K562 (cell line): ENCODE measurements at regions not wholly inside any gene's neighbourhood (a gene's known extent, or its start where the extent isn't known, plus 50 kb on each side); places are given as distances from the start of the nearest gene placed in this dataset.

Source experiments
- ATAC-seq: fragments of 200-7000 bp; cut with Tn5 transposase; 3 replicates; pipeline ENCODE4 v1.9.1; 2020; ENCODE audit warnings: moderate library complexity
- BruUV-seq: library from RNA; stranded (reverse); fragments of 400-500 nt; replicated peaks from 2 replicates; lab custom pipeline; 2021; lab: Mats Ljungman, UMichigan
- CTCF ChIA-PET: fragments of 300-600 bp; formaldehyde crosslinking; extraction: SDS; loops from one replicate; lab custom pipeline; 2021; ENCODE audit warnings: low intra/inter-chr PET ratio; lab: Yijun Ruan, JAX
- POLR2A ChIA-PET: fragments of 300-600, 350-650 bp; sonication (Branson Sonifier 250); formaldehyde crosslinking; extraction: SDS; loops from one replicate; lab custom pipeline; 2021; ENCODE audit warnings: antibody characterized with exemption, inconsistent platforms; lab: Yijun Ruan, JAX
- DNase-seq, 4 experiments: peaks; one replicate each; pipeline versions ENCODE4 v3.0.0 to v3.0.0-alpha.2; 2011 to 2018; ENCODE audit warnings: low spot score in 3 of 4, mixed read lengths in 3 of 4; ENCODE audit errors: extremely low read depth in 1 of 4
- FAIRE-seq: peaks from 2 replicates; lab custom pipeline; 2011; peaks lifted over from hg19 to GRCh38; lab: Jason Lieb, UNC
- H2AFZ ChIP-seq: 2 replicates; pipeline ENCODE4 v1.6.0; 2011; ENCODE audit warnings: low read depth, low read length, control low read depth, inconsistent platforms
- H3K27ac ChIP-seq: fragments of 200-600 bp; 3 replicates; pipeline ENCODE4 v1.8.0; 2011; ENCODE audit warnings: low read depth, mild to moderate bottlenecking, control low read depth, inconsistent platforms, low read length, moderate library complexity, mixed read lengths; ENCODE audit errors: extremely low read depth
- H3K27me3 ChIP-seq, 2 experiments: fragments of 300-600 bp in 1 of 2; 2 replicates in 1 of 2; 3 replicates in 1 of 2; pipeline versions ENCODE4 v1.6.0 to v1.8.0; 2011; ENCODE audit warnings: inconsistent platforms in 2 of 2, low read length in 2 of 2, mild to moderate bottlenecking in 1 of 2, mixed read lengths in 1 of 2, moderate library complexity in 1 of 2; ENCODE audit not compliant: control insufficient read depth in 2 of 2, insufficient read depth in 2 of 2
- H3K36me3 ChIP-seq: fragments of 300-600 bp; 3 replicates; pipeline ENCODE4 v1.8.0; 2011; ENCODE audit warnings: mild to moderate bottlenecking, low read length, inconsistent platforms; ENCODE audit not compliant: control insufficient read depth, insufficient read depth
- H3K4me1 ChIP-seq, 2 experiments: fragments of 200-600 bp in 1 of 2; replicated peaks in 1 of 2; 2 replicates in 1 of 2; 3 replicates in 1 of 2; pipeline versions ENCODE4 v1.5.1 to v1.8.0; 2011; ENCODE audit warnings: inconsistent platforms in 2 of 2, low read length in 2 of 2, mild to moderate bottlenecking in 1 of 2, mixed read lengths in 1 of 2, moderate library complexity in 1 of 2; ENCODE audit not compliant: control insufficient read depth in 2 of 2, insufficient read depth in 2 of 2
- H3K4me2 ChIP-seq: 2 replicates; pipeline ENCODE4 v1.6.1; 2011; ENCODE audit warnings: low read length, control low read depth, inconsistent platforms, mixed read lengths; ENCODE audit not compliant: insufficient read depth
- H3K4me3 ChIP-seq: fragments of 200-600 bp; sonication (generic), shearing (Covaris generic); 2 replicates; pipeline ENCODE4 v1.5.1; 2016; ENCODE audit warnings: control low read depth, inconsistent platforms
- H3K79me2 ChIP-seq: fragments of 200-600 bp; 3 replicates; pipeline ENCODE4 v1.8.0; 2011; ENCODE audit warnings: low read length, inconsistent platforms; ENCODE audit not compliant: control insufficient read depth, insufficient read depth
- H3K9ac ChIP-seq, 2 experiments: 2 replicates each; pipeline versions ENCODE4 v1.6.0 to v1.6.1; 2011; ENCODE audit warnings: low read depth in 2 of 2, low read length in 2 of 2, control low read depth in 1 of 2, inconsistent platforms in 1 of 2, mild to moderate bottlenecking in 1 of 2, mixed read lengths in 1 of 2; ENCODE audit not compliant: insufficient read depth in 1 of 2
- H3K9me1 ChIP-seq: one replicate; pipeline ENCODE4 v1.6.0; 2011; ENCODE audit warnings: inconsistent platforms, mild to moderate bottlenecking, low read length, moderate library complexity; ENCODE audit not compliant: control insufficient read depth, insufficient read depth
- H3K9me3 ChIP-seq: replicated peaks from 2 replicates; pipeline ENCODE4 v1.5.1; 2011; ENCODE audit warnings: low read depth, low read length, inconsistent platforms; ENCODE audit not compliant: control insufficient read depth, insufficient read depth
- H4K20me1 ChIP-seq: replicated peaks from 2 replicates; pipeline ENCODE4 v1.6.1; 2011; ENCODE audit warnings: low read length, inconsistent platforms, mixed read lengths; ENCODE audit not compliant: control insufficient read depth, insufficient read depth
- CBX1 ChIP-seq: sonication (generic); IDR thresholded peaks from 2 replicates; pipeline ENCODE4 v1.6.1; 2016; ENCODE audit warnings: antibody characterized with exemption, low read depth, mild to moderate bottlenecking
- CHD1 ChIP-seq: fragments of 200-600 bp; sonication (generic); IDR thresholded peaks from one replicate; pipeline ENCODE4 v1.6.1; 2012; ENCODE audit warnings: mild to moderate bottlenecking, moderate library complexity, low read length, inconsistent platforms
- E2F8 ChIP-seq: fragments of 450-650 bp; IDR thresholded peaks from 2 replicates; pipeline ENCODE4 v1.7.1; 2018; ENCODE audit warnings: mild to moderate bottlenecking, low read depth; ENCODE audit not compliant: partially characterized antibody
- GMEB1 ChIP-seq: fragments of 250-450 bp; sonication (Bioruptor Pico); IDR thresholded peaks from 2 replicates; pipeline ENCODE4 v1.4.0; 2020; ENCODE audit warnings: mild to moderate bottlenecking
- GTF2F1 ChIP-seq: IDR thresholded peaks from 2 replicates; pipeline ENCODE4 v1.6.1; 2011; ENCODE audit warnings: low read depth, low read length, improper control_type of control experiment
- HOXB6 ChIP-seq: fragments of 250-450 bp; sonication (Bioruptor Pico); IDR thresholded peaks from 2 replicates; pipeline ENCODE4 v1.5.1; 2022; ENCODE audit warnings: mild to moderate bottlenecking, borderline replicate concordance
- MEF2A ChIP-seq: IDR thresholded peaks from 2 replicates; pipeline ENCODE4 v1.6.1; 2011; ENCODE audit warnings: low read depth, mild to moderate bottlenecking, low read length, moderate library complexity; ENCODE audit not compliant: control insufficient read depth
- RB1 ChIP-seq: fragments of 450-650 bp; IDR thresholded peaks from 2 replicates; pipeline ENCODE4 v1.6.1; 2017; ENCODE audit warnings: low read depth, mild to moderate bottlenecking
- RBM14 ChIP-seq: fragments of 200-400 bp; formaldehyde crosslinking; IDR thresholded peaks from 2 replicates; pipeline ENCODE4 v1.6.1; 2018; ENCODE audit warnings: low read depth, mild to moderate bottlenecking, low read length, moderate library complexity, borderline replicate concordance; ENCODE audit not compliant: insufficient read depth
- SMAD4 ChIP-seq: fragments of 250-450 bp; sonication (Bioruptor Pico); conservative IDR thresholded peaks from 2 replicates; pipeline ENCODE4 v1.8.0; 2021; ENCODE audit warnings: inconsistent platforms, mild to moderate bottlenecking, moderate library complexity
- TEAD2 ChIP-seq: fragments of 450-650 bp; IDR thresholded peaks from 2 replicates; pipeline ENCODE4 v1.6.1; 2016; ENCODE audit warnings: missing genetic modification characterization, control low read depth, missing compliant biosample characterization
- TFAP4 ChIP-seq: sonication (generic); formaldehyde crosslinking; IDR thresholded peaks from 2 replicates; pipeline ENCODE4 v1.8.0; 2022; ENCODE audit warnings: missing genetic modification reagents, mild to moderate bottlenecking, moderate library complexity, borderline replicate concordance
- ZNF146 ChIP-seq: IDR thresholded peaks from one replicate; pipeline ENCODE4 v1.6.1; 2018; ENCODE audit warnings: missing compliant biosample characterization; ENCODE audit not compliant: unreplicated experiment
- ZNF707 ChIP-seq: fragments of 250-450 bp; sonication (Bioruptor Pico); conservative IDR thresholded peaks from 2 replicates; pipeline ENCODE4 v1.8.0; 2022; ENCODE audit warnings: inconsistent platforms, mild to moderate bottlenecking, moderate library complexity
- WGBS: fragments of 100-300 bp; shearing (Covaris generic); methylation state at CpG from one replicate; pipeline ENCODE4 v1.1.6; 2016; ENCODE audit warnings: low coverage, mixed read lengths; ENCODE audit not compliant: insufficient coverage; ENCODE audit errors: missing lambda C conversion rate; 5-methylcytosine and 5-hydroxymethylcytosine counted together
- in situ Hi-C: fragments of 300-500 bp; cut with MboI; formaldehyde crosslinking; loops from 4 replicates; pipeline ENCODE4 v1.15.0; 2018; ENCODE audit warnings: inconsistent platforms, mixed read lengths
- intact Hi-C: fragments of 100-400 bp; cut with micrococcal nuclease; formaldehyde crosslinking; loops from 2 replicates; pipeline ENCODE4 v1.14.2; 2022
- TF ChIP-seq, protein P1 (sequence below): fragments of 450-650 bp; formaldehyde crosslinking; IDR thresholded peaks from 2 replicates; pipeline ENCODE4 v1.4.0; 2022; ENCODE audit warnings: missing genetic modification characterization

GRCh38 chr12:126481688-126482087, 1416.5 kb downstream of the AACS start:
- no peak for ATAC-seq
- Histone ChIP-seq H3K36me3 (no peaks in the 10 kb centered on the region), H4K20me1 (no peaks in the 10 kb centered on the region), H3K27me3 (no peaks in the 10 kb centered on the region), H3K4me2 (no peak overlapping the region), H3K79me2 (no peaks in the 10 kb centered on the region), H3K4me3 (no peak overlapping the region), H3K9ac (no peak overlapping the region), H3K9me3 (no peaks in the 10 kb centered on the region; the same call in 1 of the 2 replicates), H3K27ac (no peak overlapping the region), H3K4me1 (no peaks in the 10 kb centered on the region), H2AFZ (no peak overlapping the region), H3K9me1 (no peaks in the 10 kb centered on the region)
- intact Hi-C loops: no loop called here
- WGBS: 2% methylated on average over 6 of the region's 6 CpGs
- CTCF ChIA-PET: no interaction called here
- POLR2A ChIA-PET: no interaction called here
- DNase-seq: no peak
- BruUV-seq: no TSS peak
- TF ChIP-seq GTF2F1 (no peak), TFAP4 (CRISPR knock-in tag) (no peak), RBM14 (no peak), ZNF707 (CRISPR knock-in tag) (no peak), MEF2A (no peak), HOXB6 (CRISPR knock-in tag) (no peak), ZNF146 (CRISPR knock-in tag) (no peak), CBX1 (no peak), SMAD4 (CRISPR knock-in tag) (no peak), E2F8 (no peak), GMEB1 (CRISPR knock-in tag) (no peak), TEAD2 (tag) (no peak), RB1 (no peak), CHD1 (no peak)
- TF ChIP-seq, protein P1, sequence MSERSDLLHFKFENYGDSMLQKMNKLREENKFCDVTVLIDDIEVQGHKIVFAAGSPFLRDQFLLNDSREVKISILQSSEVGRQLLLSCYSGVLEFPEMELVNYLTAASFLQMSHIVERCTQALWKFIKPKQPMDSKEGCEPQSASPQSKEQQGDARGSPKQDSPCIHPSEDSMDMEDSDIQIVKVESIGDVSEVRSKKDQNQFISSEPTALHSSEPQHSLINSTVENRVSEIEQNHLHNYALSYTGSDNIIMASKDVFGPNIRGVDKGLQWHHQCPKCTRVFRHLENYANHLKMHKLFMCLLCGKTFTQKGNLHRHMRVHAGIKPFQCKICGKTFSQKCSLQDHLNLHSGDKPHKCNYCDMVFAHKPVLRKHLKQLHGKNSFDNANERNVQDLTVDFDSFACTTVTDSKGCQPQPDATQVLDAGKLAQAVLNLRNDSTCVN: no peak
- in situ Hi-C loops: no loop called here
- no peak for FAIRE-seq
